DMS53 treated with DMSO at 0.1 percent for 48 hours (cell line): ENCODE measurements at regions not wholly inside any gene's neighbourhood (a gene's known extent, or its start where the extent isn't known, plus 50 kb on each side); places are given as distances from the start of the nearest gene placed in this dataset.

ENCODE experiments used
- DNase-seq: peaks from one replicate; lab custom pipeline; 2025; ENCODE audit not compliant: unreplicated experiment; lab: John Stamatoyannopoulos, UW

GRCh38 chr7:132072873-132073272 lies 503.4 kb downstream of the PLXNA4 start:
- no peak for DNase-seq

GRCh38 chr7:132072165-132072564 lies 504.1 kb downstream of the PLXNA4 start:
- no peak for DNase-seq

- DNase-seq: no peak
Measured at GRCh38 chr7:132069306-132069705, 507.0 kb downstream of the PLXNA4 start.

GRCh38 chr7:132066761-132067171 lies 509.5 kb downstream of the PLXNA4 start:
- no peak for DNase-seq

- no peak for DNase-seq
Measured at GRCh38 chr7:132065989-132066603, 509.7 kb upstream of the PODXL start.

- no peak for DNase-seq
Measured at GRCh38 chr7:132065193-132065988, 509.0 kb upstream of the PODXL start.

GRCh38 chr7:132063800-132064199 lies 507.4 kb upstream of the PODXL start:
- no peak for DNase-seq

- no peak for DNase-seq
Measured at GRCh38 chr7:132061937-132062336, 505.5 kb upstream of the PODXL start.

- DNase-seq: no peak
Measured at GRCh38 chr7:132059141-132059540, 502.7 kb upstream of the PODXL start.

- no peak for DNase-seq
Measured at GRCh38 chr7:132055336-132056120, 499.1 kb upstream of the PODXL start.

GRCh38 chr7:132053871-132054270 lies 497.4 kb upstream of the PODXL start:
- no peak for DNase-seq

- no peak for DNase-seq
Measured at GRCh38 chr7:132051311-132051710, 494.9 kb upstream of the PODXL start.

GRCh38 chr7:132049462-132050304 lies 493.3 kb upstream of the PODXL start:
- DNase-seq: no peak

- DNase-seq: no peak
Measured at GRCh38 chr7:132045481-132045980, 489.1 kb upstream of the PODXL start.

- DNase-seq: no peak
Measured at GRCh38 chr7:132045002-132045401, 488.6 kb upstream of the PODXL start.

GRCh38 chr7:132044247-132044646 lies 487.8 kb upstream of the PODXL start:
- no peak for DNase-seq

- DNase-seq: no peak
Measured at GRCh38 chr7:132041108-132041507, 484.7 kb upstream of the PODXL start.

- DNase-seq: no peak
Measured at GRCh38 chr7:132035517-132036362, 479.3 kb upstream of the PODXL start.

GRCh38 chr7:132034748-132035416 lies 478.5 kb upstream of the PODXL start:
- DNase-seq: no peak
